ENCODE measurements at regions not wholly inside any gene's neighbourhood (a gene's known extent, or its start where the extent isn't known, plus 50 kb on each side); places are given as distances from the start of the nearest gene placed in this dataset.

DNA sequence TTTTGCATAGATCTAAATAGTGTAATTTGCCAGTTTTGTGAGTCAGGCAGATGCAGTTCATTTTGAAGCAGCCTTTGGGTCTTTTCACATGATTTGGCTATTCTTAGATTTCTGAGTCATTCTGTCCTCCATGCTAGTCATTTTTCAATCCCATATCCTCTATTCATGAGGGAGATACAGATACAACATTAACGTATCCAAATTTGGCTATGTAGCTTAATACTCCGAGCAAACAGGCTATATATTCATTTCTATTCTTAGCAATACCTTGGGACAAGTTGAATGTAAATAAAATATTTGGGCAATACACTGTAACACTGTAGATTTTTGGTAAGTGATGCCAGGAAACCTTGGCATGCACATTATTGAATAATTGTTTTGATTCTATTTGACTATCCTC, 270.7 kb upstream of the PDE3A start:
- TF ChIP-seq SUZ12 (IDR thresholded peaks at IDR 0.05): no peak
- no peak for TF ChIP-seq HDGF (IDR thresholded peaks at IDR 0.05; ENCODE audit: borderline replicate concordance)
- no peak for TF ChIP-seq FOXA1 (IDR thresholded peaks at IDR 0.05)
- no peak for TF ChIP-seq NFRKB (IDR thresholded peaks at IDR 0.05)
- no peak for TF ChIP-seq ARNT (IDR thresholded peaks at IDR 0.05)
- TF ChIP-seq, protein P1, sequence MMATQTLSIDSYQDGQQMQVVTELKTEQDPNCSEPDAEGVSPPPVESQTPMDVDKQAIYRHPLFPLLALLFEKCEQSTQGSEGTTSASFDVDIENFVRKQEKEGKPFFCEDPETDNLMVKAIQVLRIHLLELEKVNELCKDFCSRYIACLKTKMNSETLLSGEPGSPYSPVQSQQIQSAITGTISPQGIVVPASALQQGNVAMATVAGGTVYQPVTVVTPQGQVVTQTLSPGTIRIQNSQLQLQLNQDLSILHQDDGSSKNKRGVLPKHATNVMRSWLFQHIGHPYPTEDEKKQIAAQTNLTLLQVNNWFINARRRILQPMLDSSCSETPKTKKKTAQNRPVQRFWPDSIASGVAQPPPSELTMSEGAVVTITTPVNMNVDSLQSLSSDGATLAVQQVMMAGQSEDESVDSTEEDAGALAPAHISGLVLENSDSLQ (IDR thresholded peaks at IDR 0.05): no peak
- TF ChIP-seq ELF4 (IDR thresholded peaks at IDR 0.05): no peak
- no peak for TF ChIP-seq FOXM1 (IDR thresholded peaks at IDR 0.05; ENCODE audit: borderline replicate concordance)
- no peak for TF ChIP-seq SP1 (IDR thresholded peaks at IDR 0.05)
- TF ChIP-seq FOXK2 (IDR thresholded peaks at IDR 0.05): no peak

Measured in HEK293T (cell line).